Fibroblast of lung (primary cell): ENCODE measurements at regions not wholly inside any gene's neighbourhood (a gene's known extent, or its start where the extent isn't known, plus 50 kb on each side); places are given as distances from the start of the nearest gene placed in this dataset.

ENCODE experiments used
- EZH2 ChIP-seq: IDR thresholded peaks from 2 replicates; pipeline ENCODE4 v1.5.1; 2012; ENCODE audit warnings: low read length, control low read depth, mild to moderate bottlenecking; ENCODE audit errors: missing control alignments
- TF ChIP-seq, protein P1 (sequence below), 2 donors: IDR thresholded peaks in 1 of 2; conservative IDR thresholded peaks in 1 of 2; 1 replicate in 1 of 2; 2 replicates in 1 of 2; pipeline ENCODE4 v1.5.1; 2011 to 2012; ENCODE audit warnings: low read length in 2 of 2, control low read depth in 1 of 2, inconsistent platforms in 1 of 2, low read depth in 1 of 2, mild to moderate bottlenecking in 1 of 2

DNA sequence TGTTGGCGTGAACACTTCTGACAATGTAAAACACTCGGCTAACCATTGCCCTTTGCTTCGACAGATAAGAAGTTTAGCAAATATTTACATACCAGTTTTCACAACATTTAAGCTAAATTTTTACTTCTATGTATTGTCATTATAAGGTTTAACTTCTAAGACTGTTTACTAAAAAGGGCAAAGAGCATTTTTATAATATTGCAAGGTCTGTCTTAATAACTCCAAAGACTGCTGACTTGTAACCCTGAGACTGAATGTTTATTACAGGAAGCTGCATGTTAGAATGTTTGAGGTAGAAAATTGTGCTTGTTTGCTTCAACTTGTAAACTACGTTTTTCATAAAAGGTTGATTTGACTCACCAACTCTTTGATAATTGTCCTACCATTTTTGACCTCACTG, 213.2 kb upstream of the RPS6KA3 start:
- TF ChIP-seq, protein P1, sequence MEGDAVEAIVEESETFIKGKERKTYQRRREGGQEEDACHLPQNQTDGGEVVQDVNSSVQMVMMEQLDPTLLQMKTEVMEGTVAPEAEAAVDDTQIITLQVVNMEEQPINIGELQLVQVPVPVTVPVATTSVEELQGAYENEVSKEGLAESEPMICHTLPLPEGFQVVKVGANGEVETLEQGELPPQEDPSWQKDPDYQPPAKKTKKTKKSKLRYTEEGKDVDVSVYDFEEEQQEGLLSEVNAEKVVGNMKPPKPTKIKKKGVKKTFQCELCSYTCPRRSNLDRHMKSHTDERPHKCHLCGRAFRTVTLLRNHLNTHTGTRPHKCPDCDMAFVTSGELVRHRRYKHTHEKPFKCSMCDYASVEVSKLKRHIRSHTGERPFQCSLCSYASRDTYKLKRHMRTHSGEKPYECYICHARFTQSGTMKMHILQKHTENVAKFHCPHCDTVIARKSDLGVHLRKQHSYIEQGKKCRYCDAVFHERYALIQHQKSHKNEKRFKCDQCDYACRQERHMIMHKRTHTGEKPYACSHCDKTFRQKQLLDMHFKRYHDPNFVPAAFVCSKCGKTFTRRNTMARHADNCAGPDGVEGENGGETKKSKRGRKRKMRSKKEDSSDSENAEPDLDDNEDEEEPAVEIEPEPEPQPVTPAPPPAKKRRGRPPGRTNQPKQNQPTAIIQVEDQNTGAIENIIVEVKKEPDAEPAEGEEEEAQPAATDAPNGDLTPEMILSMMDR (conservative IDR thresholded peaks at IDR 0.05 in 1 of 2, IDR thresholded peaks at IDR 0.05 in 1 of 2; ENCODE audit: low read depth in 1 of 2, low read length in 2 of 2) = no peak
- TF ChIP-seq EZH2 = no peak
